NT2/D1 (cell line): ENCODE measurements at regions not wholly inside any gene's neighbourhood (a gene's known extent, or its start where the extent isn't known, plus 50 kb on each side); places are given as distances from the start of the nearest gene placed in this dataset.

Experiments used
- SUZ12 ChIP-seq: IDR thresholded peaks from 2 replicates; pipeline ENCODE4 v1.6.1; 2011; ENCODE audit not compliant: insufficient read length, insufficient read depth; ENCODE audit errors: extremely low read depth
- YY1 ChIP-seq: IDR thresholded peaks from 2 replicates; pipeline ENCODE4 v1.6.1; 2011; ENCODE audit not compliant: insufficient read length, insufficient read depth

DNA sequence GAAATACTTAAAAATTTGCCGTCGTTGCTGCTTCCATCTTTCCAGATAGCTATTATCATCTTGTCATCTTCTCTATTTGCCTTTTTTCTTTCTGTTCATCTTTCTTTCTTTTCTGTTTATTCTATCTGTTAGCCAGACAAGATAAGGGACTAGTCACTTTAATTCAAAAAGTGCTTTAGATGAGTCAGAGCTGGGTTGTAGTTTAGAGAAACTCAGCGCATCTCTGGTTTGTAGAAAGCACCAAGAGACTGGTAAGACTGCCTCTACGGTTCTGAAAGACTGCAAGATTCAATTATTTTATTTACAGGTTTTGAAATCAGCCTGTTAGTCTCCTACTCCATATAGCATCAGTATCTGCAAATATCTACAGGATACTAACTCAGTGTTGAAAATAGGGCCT is 562.8 kb upstream of the RIOK2 start:
- no peak for TF ChIP-seq YY1
- no peak for TF ChIP-seq SUZ12
